ENCODE measurements at regions not wholly inside any gene's neighbourhood (a gene's known extent, or its start where the extent isn't known, plus 50 kb on each side); places are given as distances from the start of the nearest gene placed in this dataset.

DNA sequence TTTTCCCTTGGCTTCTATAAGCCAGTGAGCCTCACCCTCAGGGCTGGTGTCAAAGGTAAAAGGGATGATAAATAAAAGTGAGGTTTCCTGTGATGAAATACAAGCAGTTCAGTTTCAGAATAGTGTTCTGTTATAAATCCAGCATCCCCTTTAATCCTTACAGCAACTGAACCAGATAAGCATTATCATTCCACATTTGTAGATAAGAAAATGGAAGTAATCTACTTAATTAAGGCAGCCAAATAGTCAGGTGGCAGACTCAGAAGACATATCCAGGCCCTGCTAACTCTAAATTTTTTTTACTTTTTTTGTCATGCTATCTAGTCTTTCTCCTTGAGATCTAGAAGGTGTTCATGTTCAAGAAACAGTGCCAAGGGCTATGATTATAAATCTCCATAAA is 99.4 kb upstream of the SOX21 start:
- no peaks in the 10 kb centered on the region for H3K27me3 Mint-ChIP-seq (ENCODE audit: unreplicated experiment)
- CTCF ChIA-PET, result no interaction called here
- DNase-seq, result no peak
- no peaks in the 10 kb centered on the region for H3K36me3 Mint-ChIP-seq (ENCODE audit: insufficient read depth, unreplicated experiment)
- H3K27ac Mint-ChIP-seq (ENCODE audit: unreplicated experiment), result no peak overlapping the region
- BruUV-seq (replicated peaks), result no TSS peak
- TF ChIP-seq, protein P1, sequence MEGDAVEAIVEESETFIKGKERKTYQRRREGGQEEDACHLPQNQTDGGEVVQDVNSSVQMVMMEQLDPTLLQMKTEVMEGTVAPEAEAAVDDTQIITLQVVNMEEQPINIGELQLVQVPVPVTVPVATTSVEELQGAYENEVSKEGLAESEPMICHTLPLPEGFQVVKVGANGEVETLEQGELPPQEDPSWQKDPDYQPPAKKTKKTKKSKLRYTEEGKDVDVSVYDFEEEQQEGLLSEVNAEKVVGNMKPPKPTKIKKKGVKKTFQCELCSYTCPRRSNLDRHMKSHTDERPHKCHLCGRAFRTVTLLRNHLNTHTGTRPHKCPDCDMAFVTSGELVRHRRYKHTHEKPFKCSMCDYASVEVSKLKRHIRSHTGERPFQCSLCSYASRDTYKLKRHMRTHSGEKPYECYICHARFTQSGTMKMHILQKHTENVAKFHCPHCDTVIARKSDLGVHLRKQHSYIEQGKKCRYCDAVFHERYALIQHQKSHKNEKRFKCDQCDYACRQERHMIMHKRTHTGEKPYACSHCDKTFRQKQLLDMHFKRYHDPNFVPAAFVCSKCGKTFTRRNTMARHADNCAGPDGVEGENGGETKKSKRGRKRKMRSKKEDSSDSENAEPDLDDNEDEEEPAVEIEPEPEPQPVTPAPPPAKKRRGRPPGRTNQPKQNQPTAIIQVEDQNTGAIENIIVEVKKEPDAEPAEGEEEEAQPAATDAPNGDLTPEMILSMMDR (IDR thresholded peaks at IDR 0.05; ENCODE audit: unreplicated experiment), result no peak
- H3K4me3 Mint-ChIP-seq (ENCODE audit: low read depth, unreplicated experiment), result no peak overlapping the region
- no peaks in the 10 kb centered on the region for H3K9me3 Mint-ChIP-seq (ENCODE audit: low read depth, unreplicated experiment)
- no peaks in the 10 kb centered on the region for H3K4me1 Mint-ChIP-seq (ENCODE audit: low read depth, unreplicated experiment)
- intact Hi-C loops (cut with micrococcal nuclease; ENCODE audit: unreplicated experiment), result no loop called here

DNA sequence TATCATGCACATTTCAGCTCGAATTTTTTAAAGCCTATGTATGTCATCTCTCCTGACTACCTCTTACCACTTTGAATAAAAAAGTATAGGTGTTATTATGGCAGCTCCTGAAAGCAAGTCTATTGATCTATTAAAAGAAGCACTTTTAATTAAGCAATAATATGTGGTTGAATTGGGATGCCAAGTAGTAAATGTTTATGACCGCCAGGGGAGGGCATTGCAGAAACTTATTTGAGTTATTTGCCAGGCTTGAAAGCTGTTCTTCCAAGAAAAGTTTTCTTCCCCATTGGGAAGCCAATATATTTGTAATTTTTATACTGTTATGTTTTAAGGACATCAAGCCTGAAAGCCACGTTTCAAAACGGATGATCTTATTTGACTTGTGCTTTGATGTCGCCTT is 88.1 kb upstream of the SOX21 start:
- no peak for DNase-seq
- CTCF ChIA-PET, result interaction anchor here (0.8 kb wide), 1 partner anchor 597 kb away, joined by 4 read pairs; no protein-coding TSS in a partner anchor

GRCh38 chr13:94799299-94799698 is 87.0 kb upstream of the SOX21 start:
- TF ChIP-seq, protein P1 (IDR thresholded peaks at IDR 0.05; ENCODE audit: unreplicated experiment), result no peak
- DNase-seq, result no peak
- no peak overlapping the region for H3K27ac Mint-ChIP-seq (ENCODE audit: unreplicated experiment)
- H3K36me3 Mint-ChIP-seq (ENCODE audit: insufficient read depth, unreplicated experiment), result no peaks in the 10 kb centered on the region
- BruUV-seq (replicated peaks), result no TSS peak
- H3K4me3 Mint-ChIP-seq (ENCODE audit: low read depth, unreplicated experiment), result no peak overlapping the region
- CTCF ChIA-PET, result no interaction called here
- H3K9me3 Mint-ChIP-seq (ENCODE audit: low read depth, unreplicated experiment), result no peaks in the 10 kb centered on the region
- no peaks in the 10 kb centered on the region for H3K27me3 Mint-ChIP-seq (ENCODE audit: unreplicated experiment)
- H3K4me1 Mint-ChIP-seq (ENCODE audit: low read depth, unreplicated experiment), result no peaks in the 10 kb centered on the region
- intact Hi-C loops (cut with micrococcal nuclease; ENCODE audit: unreplicated experiment), result no loop called here

More for the DNA sequence above, 88.1 kb upstream of the SOX21 start:
- Mint-ChIP-seq H3K27me3 (ENCODE audit: unreplicated experiment) (no peaks in the 10 kb centered on the region), H3K36me3 (ENCODE audit: insufficient read depth, unreplicated experiment) (no peaks in the 10 kb centered on the region), H3K4me3 (ENCODE audit: low read depth, unreplicated experiment) (no peak overlapping the region), H3K9me3 (ENCODE audit: low read depth, unreplicated experiment) (no peaks in the 10 kb centered on the region), H3K4me1 (ENCODE audit: low read depth, unreplicated experiment) (no peaks in the 10 kb centered on the region), H3K27ac (ENCODE audit: unreplicated experiment) (no peak overlapping the region)
- TF ChIP-seq, protein P1 (IDR thresholded peaks at IDR 0.05; ENCODE audit: unreplicated experiment), result no peak
- BruUV-seq (replicated peaks), result no TSS peak
- intact Hi-C loops (cut with micrococcal nuclease; ENCODE audit: unreplicated experiment), result no loop called here

DNA sequence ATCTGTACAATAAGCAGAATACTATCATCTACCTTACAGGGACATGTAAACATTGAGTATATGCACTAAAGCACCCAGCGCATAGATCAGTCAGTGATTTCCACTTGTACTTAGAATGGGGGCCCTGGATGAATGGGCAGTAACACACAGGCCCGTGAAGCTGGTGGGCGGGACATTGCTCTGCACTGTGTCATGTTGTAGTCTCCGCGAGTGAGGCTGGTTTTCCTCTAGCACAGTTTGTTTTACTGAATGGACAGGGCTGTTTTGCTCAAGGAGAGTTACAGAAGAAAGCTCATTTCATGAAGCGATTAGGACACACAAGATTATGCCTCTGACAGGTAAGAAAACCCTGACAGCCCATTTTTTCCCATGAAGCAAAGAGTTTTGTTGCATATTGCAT is 86.4 kb upstream of the SOX21 start:
- H3K9me3 Mint-ChIP-seq (ENCODE audit: low read depth, unreplicated experiment), result no peaks in the 10 kb centered on the region
- TF ChIP-seq, protein P1 (IDR thresholded peaks at IDR 0.05; ENCODE audit: unreplicated experiment), result no peak
- CTCF ChIA-PET, result no interaction called here

More for the DNA sequence above, 86.4 kb upstream of the SOX21 start:
- DNase-seq, result no peak
- no peak overlapping the region for H3K4me3 Mint-ChIP-seq (ENCODE audit: low read depth, unreplicated experiment)
- no peaks in the 10 kb centered on the region for H3K36me3 Mint-ChIP-seq (ENCODE audit: insufficient read depth, unreplicated experiment)
- no peaks in the 10 kb centered on the region for H3K27me3 Mint-ChIP-seq (ENCODE audit: unreplicated experiment)
- BruUV-seq (replicated peaks), result no TSS peak
- H3K27ac Mint-ChIP-seq (ENCODE audit: unreplicated experiment), result no peak overlapping the region
- intact Hi-C loops (cut with micrococcal nuclease; ENCODE audit: unreplicated experiment), result no loop called here
- no peaks in the 10 kb centered on the region for H3K4me1 Mint-ChIP-seq (ENCODE audit: low read depth, unreplicated experiment)
